Left lung (tissue), 4 donors: ENCODE measurements at regions not wholly inside any gene's neighbourhood (a gene's known extent, or its start where the extent isn't known, plus 50 kb on each side); places are given as distances from the start of the nearest gene placed in this dataset.

ENCODE experiments used
- ATAC-seq: fragments of 200-7000 bp; cut with Tn5 transposase; one replicate; pipeline ENCODE4 v1.9.1; 2020; ENCODE audit warnings: moderate library complexity
- DNase-seq, 4 donors: peaks; one replicate each; pipeline ENCODE4 v3.0.0-alpha.2; 2013 to 2020
- H3K27ac ChIP-seq, 2 donors: fragments of 200-600 bp; sonication (generic) in 1 of 2; one replicate each; pipeline versions ENCODE4 v1.5.0 to v1.8.0; 2020 to 2021
- H3K27me3 ChIP-seq, 2 donors: fragments of 200-600 bp; sonication (generic) in 1 of 2; one replicate each; pipeline versions ENCODE4 v1.5.0 to v1.8.0; 2020 to 2021
- H3K36me3 ChIP-seq, 2 donors: fragments of 200-600 bp; sonication (generic) in 1 of 2; one replicate each; pipeline versions ENCODE4 v1.5.0 to v1.8.0; 2020 to 2021
- H3K4me1 ChIP-seq, 2 donors: fragments of 200-600 bp; one replicate each; pipeline ENCODE4 v1.8.0; 2021
- H3K4me3 ChIP-seq, 2 donors: fragments of 200-600 bp; sonication (generic) in 1 of 2; one replicate each; pipeline versions ENCODE4 v1.5.0 to v1.8.0; 2020 to 2021; ENCODE audit warnings: mild to moderate bottlenecking in 1 of 2
- H3K9me3 ChIP-seq, 2 donors: fragments of 200-600 bp; sonication (generic) in 1 of 2; one replicate each; pipeline versions ENCODE4 v1.5.0 to v1.8.0; 2020 to 2021
- intact Hi-C, 2 donors: fragments of 100-400 bp; cut with DNase I; formaldehyde crosslinking; loops; one replicate each; pipeline versions ENCODE4 v1.11.2 to v1.14.2; 2022
- TF ChIP-seq, protein P1 (sequence below), 2 donors: fragments of 200-600 bp; sonication (generic) in 1 of 2; IDR thresholded peaks; one replicate each; pipeline versions ENCODE4 v1.5.0 to v1.8.0; 2021; ENCODE audit warnings: antibody characterized with exemption in 2 of 2
- donor health status: DM: no; HTN: yes; CAD: no.
- donor health status: DM: no; HTN: no; CAD: no.

DNA sequence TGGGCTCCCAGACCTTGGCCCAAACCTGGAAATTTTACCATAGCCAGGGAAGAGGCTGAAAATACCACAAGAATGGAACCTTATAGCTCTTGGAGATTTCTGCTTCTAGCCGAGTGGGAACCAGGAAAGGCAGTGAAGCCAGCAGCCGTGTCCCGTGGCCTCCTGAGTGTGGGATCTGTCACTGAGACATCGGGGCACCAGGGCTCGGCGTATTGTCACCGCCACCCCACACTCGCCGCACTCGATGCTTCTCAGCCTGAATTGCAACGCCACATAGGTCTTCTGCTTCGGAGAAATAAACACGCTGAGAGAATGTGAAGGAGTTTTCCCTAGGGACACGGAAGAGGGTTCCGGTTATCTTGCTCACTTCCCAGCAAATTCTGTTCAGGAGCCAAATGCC, 61.5 kb downstream of the DLL1 start:
- TF ChIP-seq, protein P1, sequence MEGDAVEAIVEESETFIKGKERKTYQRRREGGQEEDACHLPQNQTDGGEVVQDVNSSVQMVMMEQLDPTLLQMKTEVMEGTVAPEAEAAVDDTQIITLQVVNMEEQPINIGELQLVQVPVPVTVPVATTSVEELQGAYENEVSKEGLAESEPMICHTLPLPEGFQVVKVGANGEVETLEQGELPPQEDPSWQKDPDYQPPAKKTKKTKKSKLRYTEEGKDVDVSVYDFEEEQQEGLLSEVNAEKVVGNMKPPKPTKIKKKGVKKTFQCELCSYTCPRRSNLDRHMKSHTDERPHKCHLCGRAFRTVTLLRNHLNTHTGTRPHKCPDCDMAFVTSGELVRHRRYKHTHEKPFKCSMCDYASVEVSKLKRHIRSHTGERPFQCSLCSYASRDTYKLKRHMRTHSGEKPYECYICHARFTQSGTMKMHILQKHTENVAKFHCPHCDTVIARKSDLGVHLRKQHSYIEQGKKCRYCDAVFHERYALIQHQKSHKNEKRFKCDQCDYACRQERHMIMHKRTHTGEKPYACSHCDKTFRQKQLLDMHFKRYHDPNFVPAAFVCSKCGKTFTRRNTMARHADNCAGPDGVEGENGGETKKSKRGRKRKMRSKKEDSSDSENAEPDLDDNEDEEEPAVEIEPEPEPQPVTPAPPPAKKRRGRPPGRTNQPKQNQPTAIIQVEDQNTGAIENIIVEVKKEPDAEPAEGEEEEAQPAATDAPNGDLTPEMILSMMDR (IDR thresholded peaks at IDR 0.05): no peak
- Histone ChIP-seq H3K36me3 (no peaks in the 10 kb centered on the region), H3K27ac (no peak overlapping the region), H3K4me1 (peaks cover 0 to 8% of the 10 kb centered on the region in 2 donors), H3K27me3 (peaks cover 0 to 8% of the 10 kb centered on the region in 2 donors), H3K4me3 (no peak overlapping the region), H3K9me3 (no peaks in the 10 kb centered on the region)
- DNase-seq (no peak), ATAC-seq (no peak)
- intact Hi-C loops: no loop called here

- DNase-seq (no peak), ATAC-seq (no peak)
- Histone ChIP-seq H3K27ac (no peak overlapping the region), H3K9me3 (no peaks in the 10 kb centered on the region), H3K4me1 (peaks cover 0 to 8% of the 10 kb centered on the region in 2 donors), H3K4me3 (no peak overlapping the region), H3K27me3 (peaks cover 0 to 8% of the 10 kb centered on the region in 2 donors), H3K36me3 (no peaks in the 10 kb centered on the region)
- intact Hi-C loops: no loop called here
- TF ChIP-seq, protein P1 (IDR thresholded peaks at IDR 0.05): no peak
These were observed 62.0 kb downstream of the DLL1 start for GRCh38 chr6:170228946-170229310.

DNA sequence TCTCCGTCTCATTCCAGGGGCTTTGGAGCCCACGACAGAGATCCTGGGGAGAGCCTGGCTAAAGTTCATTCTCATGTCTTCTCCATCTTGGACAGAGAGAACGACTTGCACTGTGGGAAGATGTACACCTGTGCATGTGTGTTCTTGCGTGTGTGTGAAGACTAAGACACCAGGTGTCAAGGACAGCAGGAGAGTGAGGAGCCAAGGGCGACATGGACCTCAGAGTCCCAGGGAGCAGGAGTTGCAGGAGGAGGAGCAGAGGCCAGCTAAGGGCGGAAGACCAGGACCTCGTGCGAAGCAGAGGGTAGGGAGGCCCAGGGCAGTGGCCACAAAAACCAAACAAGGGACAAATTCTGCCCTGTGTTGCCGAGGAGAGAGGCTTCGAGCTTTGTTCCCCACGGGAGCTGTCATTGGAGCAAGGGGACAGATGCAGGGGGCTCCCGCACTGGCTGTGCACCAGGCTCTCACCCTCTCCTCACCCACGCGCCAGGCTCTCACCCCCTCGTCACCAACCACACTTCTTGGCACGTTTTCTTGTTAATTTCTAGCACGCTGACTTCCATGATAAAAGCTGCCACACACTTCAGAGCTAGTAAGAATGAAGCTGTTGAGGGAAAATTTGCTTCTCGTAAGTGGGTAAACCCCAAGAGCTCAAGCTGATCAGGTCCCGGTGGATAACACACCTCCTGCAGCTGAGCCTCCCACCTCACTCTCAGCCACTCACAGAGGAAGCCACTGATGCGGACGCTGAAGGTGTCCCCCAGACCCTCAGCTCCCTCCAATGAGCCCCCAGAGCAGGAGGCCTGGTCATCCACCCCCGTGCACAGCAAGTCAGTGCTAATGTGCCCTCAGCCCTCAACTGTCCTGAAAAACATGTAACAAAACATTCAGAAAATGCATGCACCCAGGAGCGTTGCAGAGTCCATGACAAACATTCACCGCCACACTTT, 62.6 kb downstream of the DLL1 start:
- intact Hi-C loops: no loop called here
- Histone ChIP-seq H3K27me3 (peaks cover 0 to 8% of the 10 kb centered on the region in 2 donors), H3K9me3 (no peaks in the 10 kb centered on the region), H3K27ac (no peak overlapping the region), H3K36me3 (no peaks in the 10 kb centered on the region), H3K4me3 (no peak overlapping the region), H3K4me1 (peaks cover 0 to 10% of the 10 kb centered on the region in 2 donors)
- TF ChIP-seq, protein P1 (IDR thresholded peaks at IDR 0.05): no peak
- ATAC-seq (no peak), DNase-seq (peak in 2 of 4 donors; percentile 10 to 52)

GRCh38 chr6:170227521-170227983, 63.3 kb downstream of the DLL1 start:
- Histone ChIP-seq H3K4me3 (no peak overlapping the region), H3K9me3 (no peaks in the 10 kb centered on the region), H3K27me3 (peaks cover 0 to 8% of the 10 kb centered on the region in 2 donors), H3K4me1 (peaks cover 0 to 17% of the 10 kb centered on the region in 2 donors), H3K27ac (no peak overlapping the region), H3K36me3 (no peaks in the 10 kb centered on the region)
- DNase-seq (peak in 2 of 4 donors; percentile 22 to 71), ATAC-seq (no peak)
- TF ChIP-seq, protein P1 (IDR thresholded peaks at IDR 0.05): no peak
- intact Hi-C loops: no loop called here

DNA sequence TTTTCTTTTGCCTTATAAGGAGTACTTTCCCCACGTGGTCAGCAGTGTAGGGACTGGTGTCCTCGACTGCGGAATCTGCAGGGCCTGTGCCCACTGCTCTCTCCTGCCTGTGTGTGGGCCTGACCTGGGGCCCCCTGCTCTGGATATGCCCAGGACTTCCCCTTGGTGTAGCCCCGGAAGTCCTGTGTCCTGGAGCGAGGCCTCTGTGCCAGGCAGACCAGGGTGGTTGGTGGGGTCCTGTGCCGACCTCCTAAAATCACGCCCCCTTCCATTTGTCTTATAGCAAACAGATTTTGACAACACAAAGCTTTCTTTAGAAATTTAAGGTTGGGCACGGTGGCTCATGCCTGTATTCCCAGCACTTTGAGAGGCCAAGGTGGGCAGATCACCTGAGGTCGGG, 64.2 kb downstream of the DLL1 start:
- TF ChIP-seq, protein P1 (IDR thresholded peaks at IDR 0.05): no peak
- Histone ChIP-seq H3K4me1 (peaks cover 0 to 20% of the 10 kb centered on the region in 2 donors), H3K4me3 (no peak overlapping the region), H3K36me3 (no peaks in the 10 kb centered on the region), H3K27me3 (peaks cover 0 to 8% of the 10 kb centered on the region in 2 donors), H3K9me3 (no peaks in the 10 kb centered on the region), H3K27ac (no peak overlapping the region)
- DNase-seq (peak in 1 of 4 donors; percentile 12), ATAC-seq (no peak)
- intact Hi-C loops: no loop called here
